GM12864 (cell line): ENCODE measurements at regions not wholly inside any gene's neighbourhood (a gene's known extent, or its start where the extent isn't known, plus 50 kb on each side); places are given as distances from the start of the nearest gene placed in this dataset.

ENCODE experiments used
- DNase-seq: peaks from one replicate; pipeline ENCODE4 v3.0.0-alpha.2; 2011; ENCODE audit warnings: low read depth
- H3K4me3 ChIP-seq: 2 replicates; pipeline ENCODE4 v1.5.1; 2011; ENCODE audit warnings: mild to moderate bottlenecking, low read depth, low read length, control low read depth
- TF ChIP-seq, protein P1 (sequence below): IDR thresholded peaks from 2 replicates; pipeline ENCODE4 v1.5.1; 2011; ENCODE audit warnings: low read depth, mild to moderate bottlenecking, moderate library complexity, low read length, control low read depth, inconsistent platforms; ENCODE audit errors: missing control alignments

GRCh38 chr12:40566271-40566670, 126.0 kb upstream of the CNTN1 start:
- TF ChIP-seq, protein P1, sequence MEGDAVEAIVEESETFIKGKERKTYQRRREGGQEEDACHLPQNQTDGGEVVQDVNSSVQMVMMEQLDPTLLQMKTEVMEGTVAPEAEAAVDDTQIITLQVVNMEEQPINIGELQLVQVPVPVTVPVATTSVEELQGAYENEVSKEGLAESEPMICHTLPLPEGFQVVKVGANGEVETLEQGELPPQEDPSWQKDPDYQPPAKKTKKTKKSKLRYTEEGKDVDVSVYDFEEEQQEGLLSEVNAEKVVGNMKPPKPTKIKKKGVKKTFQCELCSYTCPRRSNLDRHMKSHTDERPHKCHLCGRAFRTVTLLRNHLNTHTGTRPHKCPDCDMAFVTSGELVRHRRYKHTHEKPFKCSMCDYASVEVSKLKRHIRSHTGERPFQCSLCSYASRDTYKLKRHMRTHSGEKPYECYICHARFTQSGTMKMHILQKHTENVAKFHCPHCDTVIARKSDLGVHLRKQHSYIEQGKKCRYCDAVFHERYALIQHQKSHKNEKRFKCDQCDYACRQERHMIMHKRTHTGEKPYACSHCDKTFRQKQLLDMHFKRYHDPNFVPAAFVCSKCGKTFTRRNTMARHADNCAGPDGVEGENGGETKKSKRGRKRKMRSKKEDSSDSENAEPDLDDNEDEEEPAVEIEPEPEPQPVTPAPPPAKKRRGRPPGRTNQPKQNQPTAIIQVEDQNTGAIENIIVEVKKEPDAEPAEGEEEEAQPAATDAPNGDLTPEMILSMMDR: no peak
- no peak overlapping the region for H3K4me3 ChIP-seq
- no peak for DNase-seq

GRCh38 chr12:40569626-40570179, 122.5 kb upstream of the CNTN1 start:
- H3K4me3 ChIP-seq: no peak overlapping the region
- DNase-seq: no peak
- TF ChIP-seq, protein P1: no peak

- no peak overlapping the region for H3K4me3 ChIP-seq
- TF ChIP-seq, protein P1: no peak
- DNase-seq: no peak
Measured at GRCh38 chr12:40573024-40573423, 119.2 kb upstream of the CNTN1 start.

DNA sequence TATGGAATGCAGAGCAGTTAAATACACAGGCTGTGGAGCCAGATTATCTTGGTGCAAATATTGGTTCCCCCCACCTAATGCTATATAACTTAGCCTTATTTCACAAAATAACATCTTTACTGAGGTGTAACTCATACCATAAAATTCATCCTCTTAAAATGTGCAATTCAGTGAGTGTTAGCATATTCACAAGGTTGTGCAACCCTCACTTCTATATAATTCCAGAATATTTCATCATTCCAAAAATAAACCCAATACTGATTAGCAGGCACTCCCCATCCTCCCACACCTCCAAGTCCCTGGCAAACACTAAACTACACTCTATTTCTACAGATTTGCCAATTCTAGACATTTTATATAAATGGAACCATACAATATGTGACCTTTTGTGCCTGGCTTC, 116.3 kb upstream of the CNTN1 start:
- DNase-seq: no peak
- TF ChIP-seq, protein P1: no peak

GRCh38 chr12:40577834-40578233, 114.4 kb upstream of the CNTN1 start:
- H3K4me3 ChIP-seq: no peak overlapping the region
- TF ChIP-seq, protein P1: no peak
- no peak for DNase-seq

More for the DNA sequence above, 116.3 kb upstream of the CNTN1 start:
- no peak overlapping the region for H3K4me3 ChIP-seq

DNA sequence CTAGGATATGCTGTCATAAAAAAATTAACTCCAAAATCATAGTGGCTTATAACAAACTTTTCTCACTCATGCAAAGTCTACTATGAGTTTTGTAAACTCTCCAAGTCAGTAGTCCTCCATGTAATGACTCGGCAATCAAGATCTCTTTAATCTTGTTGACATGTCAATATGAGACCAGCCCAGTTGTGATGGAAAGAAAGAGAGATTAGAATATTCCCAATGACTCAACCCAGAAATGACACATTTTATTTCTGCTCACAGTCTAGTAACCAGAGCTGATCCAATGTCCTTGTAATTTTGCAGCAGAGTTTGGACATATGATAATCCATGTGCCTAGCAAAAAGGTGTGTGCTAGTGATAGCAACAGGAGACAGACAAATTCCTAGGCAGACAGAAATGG, 112.6 kb upstream of the CNTN1 start:
- TF ChIP-seq, protein P1: no peak
- no peak for DNase-seq

DNA sequence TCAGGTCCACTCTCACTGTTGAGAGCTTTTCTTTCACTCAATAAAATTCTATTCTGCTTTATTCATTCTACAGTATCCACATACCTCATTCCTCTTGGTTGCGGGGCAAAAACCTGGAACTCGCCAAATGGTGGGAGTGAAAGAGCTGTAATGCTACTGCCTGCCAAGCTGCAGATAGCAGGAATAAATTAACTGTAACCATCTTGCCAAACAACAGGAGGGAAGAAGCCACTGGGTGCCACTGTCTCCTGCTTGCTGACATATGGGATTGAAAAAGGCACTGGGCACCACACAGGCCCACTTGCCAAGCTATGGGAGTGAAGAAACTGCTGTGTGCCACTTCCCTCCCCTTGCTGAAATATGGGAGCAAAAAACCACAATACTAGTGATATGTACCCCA, 111.9 kb upstream of the CNTN1 start:
- no peak overlapping the region for H3K4me3 ChIP-seq
- TF ChIP-seq, protein P1: no peak
- DNase-seq: no peak

More for the DNA sequence above, 112.6 kb upstream of the CNTN1 start:
- no peak overlapping the region for H3K4me3 ChIP-seq
